ENCODE measurements at regions not wholly inside any gene's neighbourhood (a gene's known extent, or its start where the extent isn't known, plus 50 kb on each side); places are given as distances from the start of the nearest gene placed in this dataset.

DNA sequence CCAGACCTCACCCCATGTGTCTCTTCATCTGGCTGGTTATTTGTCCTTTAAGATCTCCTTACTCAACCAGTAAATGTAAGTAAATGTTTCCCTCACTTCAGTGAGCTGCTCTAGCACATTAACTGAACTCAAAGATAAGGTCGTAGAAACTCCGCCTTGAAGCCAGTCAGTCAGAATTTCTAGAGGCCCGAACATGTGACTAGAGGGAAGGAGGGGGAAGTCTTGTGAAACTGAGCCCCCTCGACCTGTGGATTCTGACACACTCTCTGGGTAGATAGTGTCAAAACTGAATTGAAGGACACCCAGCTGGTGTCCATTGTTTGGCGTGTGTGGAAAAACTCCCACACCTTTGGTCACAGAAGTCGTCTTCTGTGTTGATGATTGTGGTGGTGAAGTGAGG, 933.9 kb downstream of the ADGRL3 start:
- TF ChIP-seq, protein P1, sequence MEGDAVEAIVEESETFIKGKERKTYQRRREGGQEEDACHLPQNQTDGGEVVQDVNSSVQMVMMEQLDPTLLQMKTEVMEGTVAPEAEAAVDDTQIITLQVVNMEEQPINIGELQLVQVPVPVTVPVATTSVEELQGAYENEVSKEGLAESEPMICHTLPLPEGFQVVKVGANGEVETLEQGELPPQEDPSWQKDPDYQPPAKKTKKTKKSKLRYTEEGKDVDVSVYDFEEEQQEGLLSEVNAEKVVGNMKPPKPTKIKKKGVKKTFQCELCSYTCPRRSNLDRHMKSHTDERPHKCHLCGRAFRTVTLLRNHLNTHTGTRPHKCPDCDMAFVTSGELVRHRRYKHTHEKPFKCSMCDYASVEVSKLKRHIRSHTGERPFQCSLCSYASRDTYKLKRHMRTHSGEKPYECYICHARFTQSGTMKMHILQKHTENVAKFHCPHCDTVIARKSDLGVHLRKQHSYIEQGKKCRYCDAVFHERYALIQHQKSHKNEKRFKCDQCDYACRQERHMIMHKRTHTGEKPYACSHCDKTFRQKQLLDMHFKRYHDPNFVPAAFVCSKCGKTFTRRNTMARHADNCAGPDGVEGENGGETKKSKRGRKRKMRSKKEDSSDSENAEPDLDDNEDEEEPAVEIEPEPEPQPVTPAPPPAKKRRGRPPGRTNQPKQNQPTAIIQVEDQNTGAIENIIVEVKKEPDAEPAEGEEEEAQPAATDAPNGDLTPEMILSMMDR (IDR thresholded peaks at IDR 0.05), result no peak
- TF ChIP-seq POLR2AphosphoS5 (IDR thresholded peaks at IDR 0.05; ENCODE audit: low read depth, low read length) (no peak), SIN3A (IDR thresholded peaks at IDR 0.05; ENCODE audit: borderline replicate concordance, insufficient read depth, low read depth, low read length) (no peak), TCF7L2 (IDR thresholded peaks at IDR 0.05; ENCODE audit: low read depth, low read length) (no peak)
- TF ChIP-seq, protein P2, sequence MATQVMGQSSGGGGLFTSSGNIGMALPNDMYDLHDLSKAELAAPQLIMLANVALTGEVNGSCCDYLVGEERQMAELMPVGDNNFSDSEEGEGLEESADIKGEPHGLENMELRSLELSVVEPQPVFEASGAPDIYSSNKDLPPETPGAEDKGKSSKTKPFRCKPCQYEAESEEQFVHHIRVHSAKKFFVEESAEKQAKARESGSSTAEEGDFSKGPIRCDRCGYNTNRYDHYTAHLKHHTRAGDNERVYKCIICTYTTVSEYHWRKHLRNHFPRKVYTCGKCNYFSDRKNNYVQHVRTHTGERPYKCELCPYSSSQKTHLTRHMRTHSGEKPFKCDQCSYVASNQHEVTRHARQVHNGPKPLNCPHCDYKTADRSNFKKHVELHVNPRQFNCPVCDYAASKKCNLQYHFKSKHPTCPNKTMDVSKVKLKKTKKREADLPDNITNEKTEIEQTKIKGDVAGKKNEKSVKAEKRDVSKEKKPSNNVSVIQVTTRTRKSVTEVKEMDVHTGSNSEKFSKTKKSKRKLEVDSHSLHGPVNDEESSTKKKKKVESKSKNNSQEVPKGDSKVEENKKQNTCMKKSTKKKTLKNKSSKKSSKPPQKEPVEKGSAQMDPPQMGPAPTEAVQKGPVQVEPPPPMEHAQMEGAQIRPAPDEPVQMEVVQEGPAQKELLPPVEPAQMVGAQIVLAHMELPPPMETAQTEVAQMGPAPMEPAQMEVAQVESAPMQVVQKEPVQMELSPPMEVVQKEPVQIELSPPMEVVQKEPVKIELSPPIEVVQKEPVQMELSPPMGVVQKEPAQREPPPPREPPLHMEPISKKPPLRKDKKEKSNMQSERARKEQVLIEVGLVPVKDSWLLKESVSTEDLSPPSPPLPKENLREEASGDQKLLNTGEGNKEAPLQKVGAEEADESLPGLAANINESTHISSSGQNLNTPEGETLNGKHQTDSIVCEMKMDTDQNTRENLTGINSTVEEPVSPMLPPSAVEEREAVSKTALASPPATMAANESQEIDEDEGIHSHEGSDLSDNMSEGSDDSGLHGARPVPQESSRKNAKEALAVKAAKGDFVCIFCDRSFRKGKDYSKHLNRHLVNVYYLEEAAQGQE (IDR thresholded peaks at IDR 0.05; ENCODE audit: insufficient read depth in 1 of 2, low read depth in 2 of 2, low read length in 1 of 2), result no peak

Measured in Panc1 (cell line).